Liver (tissue), 8 donors: ENCODE measurements at regions not wholly inside any gene's neighbourhood (a gene's known extent, or its start where the extent isn't known, plus 50 kb on each side); places are given as distances from the start of the nearest gene placed in this dataset.

Source experiments
- DNase-seq: peaks from one replicate; pipeline ENCODE4 v3.0.0-alpha.2; 2017; ENCODE audit warnings: low spot score
- H3K27ac ChIP-seq, 2 donors: one replicate each; pipeline ENCODE4 v1.7.0; 2013; ENCODE audit warnings: inconsistent platforms in 2 of 2, low read length in 2 of 2, control low read depth in 1 of 2, low read depth in 1 of 2, mild to moderate bottlenecking in 1 of 2
- H3K27me3 ChIP-seq, 4 donors: one replicate each; pipeline versions ENCODE4 v1.6.1 to v1.7.0; 2013; ENCODE audit warnings: low read length in 3 of 4, inconsistent platforms in 1 of 4, mild to moderate bottlenecking in 1 of 4, moderate library complexity in 1 of 4; ENCODE audit not compliant: control insufficient read depth in 4 of 4, insufficient read depth in 4 of 4
- H3K36me3 ChIP-seq, 4 donors: one replicate each; pipeline versions ENCODE4 v1.6.1 to v1.7.0; 2013; ENCODE audit warnings: low read length in 3 of 4, mild to moderate bottlenecking in 3 of 4, low read depth in 1 of 4, moderate library complexity in 1 of 4; ENCODE audit not compliant: control insufficient read depth in 4 of 4, insufficient read depth in 3 of 4
- H3K4me1 ChIP-seq, 4 donors: one replicate each; pipeline versions ENCODE4 v1.6.1 to v1.7.0; 2013; ENCODE audit warnings: low read length in 3 of 4, mild to moderate bottlenecking in 3 of 4, moderate library complexity in 1 of 4; ENCODE audit not compliant: control insufficient read depth in 4 of 4, insufficient read depth in 4 of 4
- H3K4me3 ChIP-seq, 3 donors: one replicate each; pipeline versions ENCODE4 v1.6.1 to v1.7.0; 2013; ENCODE audit warnings: low read length in 3 of 3, control low read depth in 1 of 3, low read depth in 1 of 3, mild to moderate bottlenecking in 1 of 3
- H3K9ac ChIP-seq, 2 donors: one replicate each; pipeline ENCODE4 v1.7.0; 2013; ENCODE audit warnings: low read length in 2 of 2, mild to moderate bottlenecking in 2 of 2, moderate library complexity in 2 of 2, control low read depth in 1 of 2, low read depth in 1 of 2
- H3K9me3 ChIP-seq, 4 donors: one replicate each; pipeline versions ENCODE4 v1.6.1 to v1.7.0; 2013; ENCODE audit warnings: low read length in 3 of 4; ENCODE audit not compliant: control insufficient read depth in 4 of 4
- ATF3 ChIP-seq: IDR thresholded peaks from 2 replicates; pipeline ENCODE4 v1.6.1; 2016; ENCODE audit warnings: antibody characterized with exemption
- CTCF ChIP-seq: fragments of 150-350 bp; IDR thresholded peaks from 2 replicates; pipeline ENCODE4 v1.5.1; 2017; ENCODE audit warnings: improper control_type of control experiment, low read depth, low read length; ENCODE audit not compliant: missing input control
- EGR1 ChIP-seq, 2 donors: IDR thresholded peaks; 2 replicates each; pipeline ENCODE4 v1.6.1; 2016 to 2018; ENCODE audit warnings: antibody characterized with exemption in 2 of 2, low read depth in 2 of 2
- FOXA1 ChIP-seq: IDR thresholded peaks from 2 replicates; pipeline ENCODE4 v1.6.1; 2016; ENCODE audit warnings: antibody characterized with exemption
- FOXA2 ChIP-seq: IDR thresholded peaks from 2 replicates; pipeline ENCODE4 v1.6.1; 2016; ENCODE audit warnings: antibody characterized with exemption
- GABPA ChIP-seq, 2 donors: IDR thresholded peaks in 1 of 2; conservative IDR thresholded peaks in 1 of 2; 2 replicates each; pipeline ENCODE4 v1.6.1; 2016; ENCODE audit warnings: antibody characterized with exemption in 2 of 2, mild to moderate bottlenecking in 1 of 2, moderate library complexity in 1 of 2
- HNF4A ChIP-seq, 2 donors: conservative IDR thresholded peaks; 2 replicates each; pipeline ENCODE4 v1.6.1; 2016; ENCODE audit warnings: antibody characterized with exemption in 2 of 2, mild to moderate bottlenecking in 2 of 2
- HNF4G ChIP-seq: IDR thresholded peaks from 2 replicates; pipeline ENCODE4 v1.6.1; 2016; ENCODE audit warnings: antibody characterized with exemption
- JUND ChIP-seq, 2 donors: IDR thresholded peaks; 2 replicates each; pipeline ENCODE4 v1.6.1; 2016; ENCODE audit warnings: antibody characterized with exemption in 2 of 2
- MAX ChIP-seq: IDR thresholded peaks from 2 replicates; pipeline ENCODE4 v1.6.1; 2016; ENCODE audit warnings: antibody characterized with exemption
- NR2F2 ChIP-seq: IDR thresholded peaks from 2 replicates; pipeline ENCODE4 v1.6.1; 2016; ENCODE audit warnings: antibody characterized with exemption
- RAD21 ChIP-seq, 2 donors: IDR thresholded peaks; 2 replicates each; pipeline ENCODE4 v1.6.1; 2016; ENCODE audit warnings: antibody characterized with exemption in 2 of 2, mild to moderate bottlenecking in 2 of 2
- REST ChIP-seq: IDR thresholded peaks from 2 replicates; pipeline ENCODE4 v1.6.1; 2016; ENCODE audit warnings: antibody characterized with exemption, mild to moderate bottlenecking
- SP1 ChIP-seq: IDR thresholded peaks from 2 replicates; pipeline ENCODE4 v1.6.1; 2018; ENCODE audit warnings: antibody characterized with exemption, mild to moderate bottlenecking
- TAF1 ChIP-seq: conservative IDR thresholded peaks from 2 replicates; pipeline ENCODE4 v1.6.1; 2016; ENCODE audit warnings: antibody characterized with exemption, mild to moderate bottlenecking
- YY1 ChIP-seq: IDR thresholded peaks from 2 replicates; pipeline ENCODE4 v1.6.1; 2016; ENCODE audit warnings: antibody characterized with exemption, mild to moderate bottlenecking
- ZBTB33 ChIP-seq: IDR thresholded peaks from 2 replicates; pipeline ENCODE4 v1.6.1; 2016; ENCODE audit warnings: antibody characterized with exemption
- WGBS: extraction: QIAGEN DNeasy Blood & Tissue Kit; methylation state at CpG from one replicate; pipeline ENCODE4 v1.1.7; 2013; 5-methylcytosine and 5-hydroxymethylcytosine counted together
- donor health status: healthy.
- donor health status: healthy.
- donor health status: healthy.
- donor health status: healthy.
- donor health status: healthy.

GRCh38 chr10:3364768-3365480 is 192.3 kb upstream of the PITRM1 start:
- Histone ChIP-seq H3K4me3 (no peak overlapping the region), H3K9ac (no peak overlapping the region), H3K27ac (no peak overlapping the region), H3K9me3 (peaks cover 0 to 3% (median 1%) of the 10 kb centered on the region in 4 donors), H3K27me3 (no peaks in the 10 kb centered on the region), H3K4me1 (no peaks in the 10 kb centered on the region), H3K36me3 (no peaks in the 10 kb centered on the region)
- no peak for DNase-seq
- TF ChIP-seq CTCF (no peak), JUND (IDR thresholded peaks at IDR 0.05) (no peak), FOXA1 (no peak), HNF4G (peak; percentile 18), GABPA (IDR thresholded peaks at IDR 0.05 in 1 of 2, conservative IDR thresholded peaks at IDR 0.05 in 1 of 2) (no peak), RAD21 (IDR thresholded peaks at IDR 0.05) (no peak), REST (no peak), MAX (no peak), EGR1 (IDR thresholded peaks at IDR 0.05; ENCODE audit: low read depth in 2 of 2) (no peak), TAF1 (no peak), NR2F2 (no peak), HNF4A (conservative IDR thresholded peaks at IDR 0.05) (peak in 1 of 2 donors; percentile 54), SP1 (peak; percentile 25), YY1 (no peak), ATF3 (no peak), FOXA2 (no peak), ZBTB33 (no peak)
- WGBS = 51% methylated on average over 12 of the region's 12 CpGs
